GM12891 (cell line): ENCODE measurements at regions not wholly inside any gene's neighbourhood (a gene's known extent, or its start where the extent isn't known, plus 50 kb on each side); places are given as distances from the start of the nearest gene placed in this dataset.

ENCODE experiments used
- DNase-seq: peaks from one replicate; pipeline ENCODE4 v3.0.0; 2011; ENCODE audit warnings: low spot score; ENCODE audit not compliant: insufficient read length
- FAIRE-seq: peaks from 2 replicates; lab custom pipeline; 2011; peaks lifted over from hg19 to GRCh38; lab: Jason Lieb, UNC
- PAX5 ChIP-seq: IDR thresholded peaks from 2 replicates; pipeline ENCODE4 v1.6.1; 2011; ENCODE audit warnings: low read length, moderate library complexity, mild to moderate bottlenecking; ENCODE audit not compliant: insufficient read depth, severe bottlenecking
- POLR2A ChIP-seq: IDR thresholded peaks from 2 replicates; pipeline ENCODE4 v1.6.1; 2011; ENCODE audit warnings: low read depth, low read length, control low read depth
- POLR2AphosphoS5 ChIP-seq: IDR thresholded peaks from 2 replicates; pipeline ENCODE4 v1.6.1; 2011; ENCODE audit warnings: low read depth, low read length, control low read depth
- POU2F2 ChIP-seq: IDR thresholded peaks from 2 replicates; pipeline ENCODE4 v1.6.1; 2011; ENCODE audit warnings: low read depth, mild to moderate bottlenecking, control low read depth, low read length, moderate library complexity
- SPI1 ChIP-seq: IDR thresholded peaks from 2 replicates; pipeline ENCODE4 v1.6.1; 2011; ENCODE audit warnings: low read depth, low read length, control low read depth
- TAF1 ChIP-seq: IDR thresholded peaks from 2 replicates; pipeline ENCODE4 v1.6.1; 2011; ENCODE audit warnings: low read depth, low read length, control low read depth

GRCh38 chr15:53360881-53361280, 398.6 kb downstream of the WDR72 start:
- no peak for FAIRE-seq
- TF ChIP-seq PAX5: no peak
- no peak for TF ChIP-seq SPI1
- TF ChIP-seq POLR2AphosphoS5: no peak
- no peak for DNase-seq

GRCh38 chr15:53359038-53359437, 400.4 kb downstream of the WDR72 start:
- FAIRE-seq (no peak), DNase-seq (no peak)
- no peak for TF ChIP-seq TAF1
- TF ChIP-seq POU2F2: no peak
- no peak for TF ChIP-seq SPI1
- TF ChIP-seq POLR2AphosphoS5: no peak
- no peak for TF ChIP-seq POLR2A

DNA sequence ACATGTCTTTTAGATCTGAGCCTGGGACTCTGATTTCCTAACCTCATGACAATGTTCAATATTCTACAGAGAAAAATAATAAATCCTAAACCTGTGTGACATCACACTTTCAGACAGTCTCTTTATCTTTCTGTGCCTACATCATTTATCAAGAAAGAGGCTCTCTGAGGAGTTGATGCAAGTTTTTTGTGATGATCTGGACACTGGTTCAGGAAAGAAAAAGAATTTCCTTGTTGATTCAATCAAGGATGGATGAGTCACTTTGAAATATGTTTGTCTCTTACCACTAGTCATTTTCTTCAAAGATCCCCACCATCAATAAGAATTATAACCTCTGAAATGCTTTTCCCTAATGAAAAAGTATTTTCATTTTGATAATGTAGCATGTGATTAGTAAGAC, 404.6 kb downstream of the WDR72 start:
- no peak for DNase-seq
- TF ChIP-seq TAF1 (no peak), POU2F2 (no peak), SPI1 (no peak), POLR2AphosphoS5 (no peak), POLR2A (no peak), PAX5 (no peak)
- FAIRE-seq: no peak

- FAIRE-seq (no peak), DNase-seq (no peak)
- TF ChIP-seq POLR2A (no peak), TAF1 (no peak), PAX5 (no peak), POLR2AphosphoS5 (no peak), POU2F2 (no peak), SPI1 (no peak)
Observed at GRCh38 chr15:53351373-53351772, 408.1 kb downstream of the WDR72 start.

- no peak for FAIRE-seq
- no peak for TF ChIP-seq SPI1
- no peak for TF ChIP-seq POLR2AphosphoS5
- no peak for TF ChIP-seq TAF1
- TF ChIP-seq POLR2A: no peak
- no peak for TF ChIP-seq POU2F2
- no peak for TF ChIP-seq PAX5
Observed at GRCh38 chr15:53346583-53346982, 412.9 kb downstream of the WDR72 start.

GRCh38 chr15:53331328-53332190, 427.9 kb downstream of the WDR72 start:
- TF ChIP-seq POLR2AphosphoS5 (no peak), TAF1 (no peak), POLR2A (no peak), SPI1 (no peak), PAX5 (no peak), POU2F2 (no peak)
- FAIRE-seq (no peak), DNase-seq (no peak)

More at GRCh38 chr15:53346583-53346982, 412.9 kb downstream of the WDR72 start:
- no peak for DNase-seq

- DNase-seq (no peak), FAIRE-seq (no peak)
- TF ChIP-seq POU2F2 (no peak), SPI1 (no peak), PAX5 (no peak), POLR2AphosphoS5 (no peak)
Observed at GRCh38 chr15:53328341-53328740, 431.1 kb downstream of the WDR72 start.

- no peak for DNase-seq
- TF ChIP-seq POLR2A (no peak), POLR2AphosphoS5 (no peak), TAF1 (no peak), SPI1 (no peak), PAX5 (no peak)
- no peak for FAIRE-seq
Observed at GRCh38 chr15:53324061-53324460, 435.4 kb downstream of the WDR72 start.

GRCh38 chr15:53323191-53323590, 436.3 kb downstream of the WDR72 start:
- FAIRE-seq: no peak
- TF ChIP-seq SPI1 (no peak), TAF1 (no peak), PAX5 (no peak), POU2F2 (no peak), POLR2AphosphoS5 (no peak), POLR2A (no peak)
- no peak for DNase-seq

GRCh38 chr15:53320816-53321215, 438.6 kb downstream of the WDR72 start:
- no peak for FAIRE-seq
- TF ChIP-seq POLR2AphosphoS5 (no peak), POU2F2 (no peak), PAX5 (no peak), POLR2A (no peak), TAF1 (no peak), SPI1 (no peak)
- no peak for DNase-seq

DNA sequence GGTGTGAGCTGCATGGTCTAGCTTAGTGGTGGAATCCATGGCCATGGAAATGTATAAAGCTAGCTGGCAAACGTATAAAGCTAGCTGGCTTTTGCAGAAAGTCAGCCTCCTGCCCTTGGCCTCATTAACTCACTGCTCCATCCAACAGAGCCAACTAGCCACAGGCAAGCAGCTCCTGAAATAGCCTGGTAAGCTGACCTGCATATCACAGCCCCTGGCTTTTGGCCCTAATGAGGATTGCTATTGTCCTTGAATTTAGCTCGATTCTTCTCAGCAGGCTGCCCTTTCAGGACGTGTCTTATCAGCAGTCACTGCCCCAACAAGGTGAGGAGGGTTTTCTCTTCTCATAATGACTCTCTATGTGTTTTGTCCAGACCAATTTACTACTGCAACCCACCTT, 446.8 kb downstream of the WDR72 start:
- TF ChIP-seq POU2F2 (no peak), SPI1 (no peak), POLR2A (no peak), PAX5 (no peak), TAF1 (no peak), POLR2AphosphoS5 (no peak)
- no peak for DNase-seq
- no peak for FAIRE-seq
